G401 (cell line): ENCODE measurements at regions not wholly inside any gene's neighbourhood (a gene's known extent, or its start where the extent isn't known, plus 50 kb on each side); places are given as distances from the start of the nearest gene placed in this dataset.

Experiments
- DNase-seq: peaks from one replicate; pipeline ENCODE4 v3.0.0-alpha.2; 2015; ENCODE audit warnings: low spot score
- in situ Hi-C: cut with HindIII; loops from 2 replicates; pipeline ENCODE4 v1.10.0; 2016; ENCODE audit warnings: low sequenced_read_pairs, mixed read lengths

- in situ Hi-C loops = no loop called here
- peak; percentile 4 for DNase-seq
These were observed 53.2 kb downstream of the EEF1B2 start for GRCh38 chr2:206212673-206213513.

GRCh38 chr2:206213514-206213845 lies 53.8 kb downstream of the EEF1B2 start:
- in situ Hi-C loops = no loop called here
- no peak for DNase-seq

- in situ Hi-C loops = no loop called here
- no peak for DNase-seq
These were observed 57.3 kb upstream of the ZDBF2 start for GRCh38 chr2:206217166-206217565.

- in situ Hi-C loops = no loop called here
- no peak for DNase-seq
These were observed 56.7 kb upstream of the ZDBF2 start for GRCh38 chr2:206217743-206218142.

- in situ Hi-C loops = no loop called here
These were observed 56.3 kb upstream of the ZDBF2 start for GRCh38 chr2:206218156-206218555.

GRCh38 chr2:206218796-206219499 lies 55.5 kb upstream of the ZDBF2 start:
- in situ Hi-C loops = no loop called here
- DNase-seq = no peak

More at GRCh38 chr2:206218156-206218555, 56.3 kb upstream of the ZDBF2 start:
- no peak for DNase-seq

GRCh38 chr2:206219957-206220356 lies 54.5 kb upstream of the ZDBF2 start:
- no peak for DNase-seq
- in situ Hi-C loops = no loop called here

- DNase-seq = no peak
- in situ Hi-C loops = no loop called here
These were observed 53.5 kb upstream of the ZDBF2 start for GRCh38 chr2:206220997-206221396.
